DOHH2 (cell line): ENCODE measurements at regions not wholly inside any gene's neighbourhood (a gene's known extent, or its start where the extent isn't known, plus 50 kb on each side); places are given as distances from the start of the nearest gene placed in this dataset.

Source experiments
- EZH2phosphoT487 ChIP-seq: fragments of 200-600 bp; sonication (generic); IDR thresholded peaks from 2 replicates; pipeline ENCODE4 v1.6.1; 2017; ENCODE audit warnings: borderline replicate concordance, mild to moderate bottlenecking, antibody characterized with exemption, low read length, moderate library complexity, mixed read lengths
- TF ChIP-seq, protein P1 (sequence below): fragments of 200-600 bp; sonication (generic); IDR thresholded peaks from one replicate; pipeline ENCODE4 v1.5.1; 2014; ENCODE audit warnings: antibody characterized with exemption, mild to moderate bottlenecking, low read depth, low read length; ENCODE audit not compliant: poor library complexity, severe bottlenecking

DNA sequence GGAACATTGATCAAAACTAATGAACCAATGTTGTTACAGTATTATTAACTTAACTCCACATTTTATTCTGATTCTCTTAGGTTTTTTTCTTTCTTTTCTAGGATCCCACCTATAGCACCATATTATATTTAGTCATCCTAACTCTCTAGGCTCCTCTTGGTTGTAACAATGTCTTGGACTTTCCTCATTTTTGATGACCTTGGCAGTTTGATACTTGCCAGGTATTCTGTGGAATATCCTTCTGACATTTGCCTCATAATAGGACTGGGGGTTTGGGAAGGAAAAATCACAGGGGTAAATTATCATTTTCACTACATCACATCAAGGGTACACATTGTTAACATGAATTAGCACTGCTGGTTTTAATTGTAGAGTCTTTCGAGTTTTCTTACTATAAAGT is 851.6 kb upstream of the SOX9 start:
- no peak for TF ChIP-seq EZH2phosphoT487
- TF ChIP-seq, protein P1, sequence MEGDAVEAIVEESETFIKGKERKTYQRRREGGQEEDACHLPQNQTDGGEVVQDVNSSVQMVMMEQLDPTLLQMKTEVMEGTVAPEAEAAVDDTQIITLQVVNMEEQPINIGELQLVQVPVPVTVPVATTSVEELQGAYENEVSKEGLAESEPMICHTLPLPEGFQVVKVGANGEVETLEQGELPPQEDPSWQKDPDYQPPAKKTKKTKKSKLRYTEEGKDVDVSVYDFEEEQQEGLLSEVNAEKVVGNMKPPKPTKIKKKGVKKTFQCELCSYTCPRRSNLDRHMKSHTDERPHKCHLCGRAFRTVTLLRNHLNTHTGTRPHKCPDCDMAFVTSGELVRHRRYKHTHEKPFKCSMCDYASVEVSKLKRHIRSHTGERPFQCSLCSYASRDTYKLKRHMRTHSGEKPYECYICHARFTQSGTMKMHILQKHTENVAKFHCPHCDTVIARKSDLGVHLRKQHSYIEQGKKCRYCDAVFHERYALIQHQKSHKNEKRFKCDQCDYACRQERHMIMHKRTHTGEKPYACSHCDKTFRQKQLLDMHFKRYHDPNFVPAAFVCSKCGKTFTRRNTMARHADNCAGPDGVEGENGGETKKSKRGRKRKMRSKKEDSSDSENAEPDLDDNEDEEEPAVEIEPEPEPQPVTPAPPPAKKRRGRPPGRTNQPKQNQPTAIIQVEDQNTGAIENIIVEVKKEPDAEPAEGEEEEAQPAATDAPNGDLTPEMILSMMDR = no peak
